ENCODE measurements at regions not wholly inside any gene's neighbourhood (a gene's known extent, or its start where the extent isn't known, plus 50 kb on each side); places are given as distances from the start of the nearest gene placed in this dataset.
"Not testable (repeated sequence)": the region's sequence is repeated elsewhere in the genome, so short reads cannot be mapped to it uniquely, and the experiment has no call there.

DNA sequence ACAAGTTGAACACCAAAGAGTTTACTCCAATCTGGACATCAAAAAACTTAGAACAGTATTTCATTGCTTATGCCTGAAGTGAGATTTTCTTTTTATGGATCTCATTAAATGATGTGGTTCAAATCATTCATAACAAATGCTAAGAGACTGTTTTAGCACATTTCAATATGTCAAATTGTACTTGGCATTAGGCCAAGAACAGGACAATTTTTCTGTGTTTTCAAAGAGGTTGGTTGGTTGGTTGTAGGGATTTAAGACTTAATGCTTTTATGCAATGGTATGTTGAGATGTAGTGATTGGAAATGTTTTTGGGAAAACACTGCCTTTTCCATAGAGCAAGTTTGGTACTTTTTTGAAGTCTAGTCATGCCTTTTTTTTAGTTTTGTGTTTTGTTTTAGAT is 510.4 kb downstream of the ZNF674 start:
- DNase-seq (ENCODE audit: low read depth in 4 of 4, low spot score in 3 of 4): no peak

DNA sequence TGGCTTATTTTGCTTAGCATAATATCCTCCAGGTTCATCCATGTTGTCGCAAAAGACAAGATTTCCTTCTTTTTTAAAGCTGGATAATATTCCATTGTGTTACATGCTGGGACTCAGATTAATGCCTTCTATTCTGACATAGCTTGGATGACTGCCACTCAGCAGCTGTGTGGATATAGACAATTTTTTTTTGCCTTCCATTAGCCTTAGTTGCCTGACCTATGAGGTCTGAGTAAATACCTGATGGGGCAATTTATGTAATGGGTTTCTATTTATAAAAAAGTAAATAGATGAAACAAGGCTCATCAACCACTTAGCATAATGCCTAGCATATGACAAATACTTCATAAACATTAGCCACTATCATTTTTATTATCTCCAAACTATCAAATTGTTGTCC is 515.4 kb downstream of the ZNF674 start:
- DNase-seq (ENCODE audit: low read depth in 4 of 4, low spot score in 3 of 4): no peak

DNA sequence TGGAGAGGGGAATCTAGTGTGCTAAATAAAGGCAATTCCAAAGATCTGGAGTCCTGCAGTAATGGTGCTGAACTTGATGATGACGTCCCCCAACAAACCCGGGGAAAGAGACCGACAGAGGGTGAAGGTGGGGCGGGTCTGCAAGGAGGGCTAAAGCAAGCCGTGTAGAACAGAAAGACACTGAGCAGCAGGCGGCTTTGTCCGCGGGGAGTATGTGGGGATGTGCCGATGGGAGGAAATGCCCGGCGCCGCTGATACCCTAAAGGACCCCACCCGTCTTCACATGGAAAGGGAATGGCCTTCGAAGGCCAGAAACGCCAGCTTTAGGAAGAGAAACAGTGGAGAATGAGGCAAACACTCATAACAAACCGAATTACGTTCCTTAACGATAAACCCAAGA is 528.9 kb downstream of the ZNF674 start:
- DNase-seq (ENCODE audit: low read depth in 4 of 4, low spot score in 3 of 4): no peak

DNA sequence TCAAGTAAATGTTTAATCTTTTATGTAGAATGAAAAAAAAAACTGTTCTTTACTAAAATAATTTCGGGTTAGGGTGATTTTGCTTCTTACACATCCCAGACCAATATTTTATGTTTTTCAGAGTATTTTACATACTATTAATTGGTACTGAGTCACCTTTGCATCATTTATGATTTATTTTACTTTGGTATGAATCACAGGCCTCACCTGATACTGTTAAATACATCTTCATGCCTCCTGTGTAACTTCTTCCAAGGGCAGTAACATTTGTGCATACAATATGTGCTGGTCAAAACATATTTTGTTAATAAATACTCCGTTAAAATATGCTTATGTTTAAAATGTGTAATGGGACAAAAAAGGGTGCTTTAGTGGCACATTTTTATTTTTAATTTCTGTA is 529.6 kb downstream of the ZNF674 start:
- DNase-seq (ENCODE audit: low read depth in 4 of 4, low spot score in 3 of 4): no peak

DNA sequence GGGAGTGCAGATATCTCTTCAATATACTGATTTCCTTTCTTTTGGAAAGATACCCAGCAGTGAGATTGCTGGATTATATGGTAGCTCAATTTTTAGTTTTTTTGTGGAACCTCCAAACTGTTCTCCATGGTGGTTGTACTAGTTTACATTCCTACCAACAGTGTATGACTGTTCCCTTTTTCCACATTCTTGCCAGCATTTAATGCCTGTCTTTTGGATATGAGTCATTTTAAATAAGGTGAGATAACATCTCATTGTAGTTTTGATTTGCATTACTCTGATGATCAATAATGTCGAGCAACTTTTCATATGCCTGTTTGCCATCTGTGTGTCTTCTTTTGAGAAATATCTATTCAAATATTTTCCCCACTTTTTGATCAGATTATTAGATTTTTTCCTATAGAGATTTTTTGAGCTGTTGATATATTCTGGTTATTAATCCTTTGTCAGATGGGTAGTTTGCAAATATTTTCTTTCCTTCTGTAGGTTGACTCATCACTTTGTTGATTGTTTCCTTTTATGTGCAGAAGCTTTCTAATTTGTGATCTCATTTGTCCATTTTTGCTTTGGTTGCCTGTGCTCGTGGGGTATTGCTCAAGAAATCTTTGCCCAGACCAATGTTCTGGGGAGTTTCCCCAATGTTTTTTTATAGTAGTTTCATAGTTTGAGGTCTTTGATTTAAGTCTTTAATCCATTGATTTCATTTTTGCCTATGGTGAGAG is 552.7 kb downstream of the ZNF674 start:
- DNase-seq (ENCODE audit: low read depth in 4 of 4, low spot score in 3 of 4): no peak

DNA sequence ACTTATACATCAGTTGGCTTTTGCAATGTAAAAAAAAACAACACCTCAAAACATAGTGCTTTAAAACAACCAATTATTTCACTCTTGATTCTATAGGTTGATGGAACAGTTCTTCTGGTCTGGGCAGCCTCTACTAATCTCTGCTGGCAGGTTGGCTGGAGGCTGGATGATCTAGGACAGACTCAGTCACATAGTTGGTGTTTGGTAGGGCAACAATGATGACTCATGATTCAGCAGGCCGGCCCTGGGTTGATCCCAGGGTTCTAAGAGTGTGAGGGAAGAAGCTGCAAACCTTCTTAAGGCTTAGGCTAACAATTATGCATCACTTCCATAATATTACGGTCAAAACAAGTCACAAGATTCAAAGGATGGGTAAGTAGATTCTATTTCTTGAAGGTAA is 558.2 kb downstream of the ZNF674 start:
- no peak for DNase-seq (ENCODE audit: low read depth in 4 of 4, low spot score in 3 of 4)

DNA sequence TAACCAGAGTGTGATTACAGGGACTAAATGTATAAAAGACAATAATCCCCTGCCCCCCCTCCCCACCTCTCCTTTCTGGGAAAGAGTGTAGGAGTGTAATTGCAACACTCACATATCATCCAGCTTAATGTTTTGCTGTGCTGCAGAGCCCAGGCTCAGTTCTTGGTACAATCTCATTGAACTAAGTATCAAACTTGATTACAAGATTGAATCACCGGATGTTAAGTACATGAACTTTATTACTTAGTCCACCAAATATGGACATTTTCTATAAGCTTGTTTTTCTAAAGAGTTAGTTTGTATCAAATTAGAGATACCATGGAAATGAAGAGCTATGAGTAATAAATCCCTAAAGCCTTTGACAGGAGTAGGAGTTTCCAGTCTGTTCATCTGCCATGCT is 559.1 kb downstream of the ZNF674 start:
- DNase-seq (ENCODE audit: low read depth in 4 of 4, low spot score in 3 of 4): no peak

DNA sequence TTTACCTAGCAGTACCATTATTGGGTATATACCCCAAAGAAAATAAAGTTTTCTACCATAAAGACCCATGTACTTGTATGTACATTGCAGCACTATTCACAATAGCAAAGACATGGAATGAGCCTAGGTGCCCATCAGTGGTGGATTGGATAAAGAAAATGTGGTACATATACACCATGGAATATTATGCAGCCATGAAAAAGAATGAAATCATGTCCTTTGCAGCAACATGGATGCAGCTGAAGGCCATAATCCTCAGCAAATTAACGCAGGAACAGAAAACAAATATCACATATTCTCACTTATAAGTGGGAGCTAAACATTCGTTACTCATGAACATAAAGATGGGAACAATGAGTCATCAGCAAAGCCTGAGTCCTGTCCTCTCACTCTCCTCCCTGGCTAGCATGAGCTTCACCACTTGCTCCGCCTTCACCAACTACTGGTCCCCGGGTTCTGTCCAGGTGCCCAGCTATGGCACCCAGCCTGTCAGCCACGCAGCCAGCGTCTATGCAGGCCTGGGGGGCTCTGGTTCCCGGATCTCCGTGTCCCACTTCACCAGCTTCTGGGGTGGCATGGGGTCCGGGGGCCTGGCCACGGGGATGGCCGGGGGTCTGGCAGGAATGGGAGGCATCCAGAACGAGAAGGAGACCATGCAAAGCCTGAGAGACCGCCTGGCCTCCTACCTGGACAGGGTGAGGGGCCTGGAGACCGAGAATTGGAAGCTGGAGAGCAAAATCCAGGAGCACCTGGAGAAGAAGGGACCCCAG is 562.1 kb downstream of the ZNF674 start:
- not testable (repeated sequence) for DNase-seq (ENCODE audit: low read depth in 4 of 4, low spot score in 3 of 4)

DNA sequence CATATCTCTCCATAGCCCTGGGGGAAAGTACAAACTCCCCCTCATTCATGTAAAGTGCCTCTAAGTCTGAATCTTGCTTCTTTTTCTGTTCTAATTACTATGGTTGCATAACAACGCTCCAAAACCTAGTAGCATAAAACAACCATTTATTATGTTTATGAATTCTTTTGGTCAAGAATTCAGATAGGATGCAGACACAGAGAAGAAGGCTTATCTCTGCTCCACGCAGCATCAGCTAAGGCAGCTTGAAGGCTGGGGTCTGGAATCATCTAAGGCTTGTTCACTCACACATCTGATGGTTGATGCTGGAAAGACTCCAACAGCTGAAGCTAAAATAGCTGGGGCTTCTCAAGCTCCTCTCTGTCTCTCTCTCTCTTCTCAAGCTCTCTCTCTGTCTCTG is 564.5 kb downstream of the ZNF674 start:
- no peak for DNase-seq (ENCODE audit: low read depth in 4 of 4, low spot score in 3 of 4)

DNA sequence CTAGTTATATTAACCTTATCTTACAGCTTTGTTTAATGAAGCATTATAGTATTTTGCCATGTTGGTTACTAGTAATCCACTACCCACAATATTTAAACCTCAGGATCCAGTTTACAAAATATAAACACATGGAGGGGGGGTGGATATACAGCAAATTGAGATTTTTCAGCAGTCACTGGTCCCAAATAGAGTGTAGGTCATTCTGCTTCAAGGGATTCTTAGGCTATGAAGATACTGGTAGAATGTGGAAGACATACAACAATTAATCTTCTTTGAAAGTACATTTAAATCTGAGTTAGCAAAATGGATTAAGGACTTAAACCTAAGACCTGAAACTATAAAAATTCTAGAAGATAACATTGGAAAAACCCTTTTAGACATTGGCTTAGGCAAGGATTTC is 569.6 kb downstream of the ZNF674 start:
- no peak for DNase-seq (ENCODE audit: low read depth in 4 of 4, low spot score in 3 of 4)

DNA sequence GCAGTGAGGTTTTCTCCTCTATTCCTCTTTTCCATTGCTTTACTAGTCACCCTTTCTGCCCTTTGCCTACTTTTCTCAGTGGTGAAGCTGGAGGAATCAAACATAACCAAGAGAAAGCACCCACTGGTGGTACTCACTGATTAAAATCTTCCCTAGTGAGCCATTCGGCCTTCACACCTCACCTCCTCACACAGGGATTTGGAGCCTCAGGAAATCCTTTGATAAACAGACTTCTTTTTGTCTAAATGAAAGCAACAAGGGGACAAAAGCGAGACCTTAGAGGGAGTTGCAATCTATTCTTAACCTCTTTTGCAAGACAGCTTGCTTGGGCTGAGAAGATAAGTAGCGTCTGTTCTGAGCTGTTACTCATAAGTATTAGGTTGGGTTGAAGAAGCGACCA is 572.6 kb downstream of the ZNF674 start:
- no peak for DNase-seq (ENCODE audit: low read depth in 4 of 4, low spot score in 3 of 4)

DNA sequence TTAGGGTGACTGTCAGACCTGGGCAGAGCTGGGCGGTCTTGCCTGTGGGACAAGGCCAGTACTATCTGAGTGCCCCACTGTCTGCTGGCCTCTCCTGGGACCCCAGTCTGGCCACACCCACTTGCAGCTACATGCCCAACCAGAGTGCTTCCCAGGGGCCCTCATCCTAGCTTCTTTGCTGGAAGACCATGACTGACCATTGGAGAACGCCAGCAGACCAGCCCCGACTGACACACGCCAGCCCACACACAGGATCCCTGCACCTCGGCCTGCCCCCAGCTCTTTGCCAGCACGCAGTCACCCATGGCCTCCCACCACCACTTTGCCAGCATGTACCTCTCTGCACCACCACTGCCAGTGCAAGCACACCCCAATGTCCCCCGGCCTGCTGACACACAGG is 585.7 kb downstream of the ZNF674 start:
- no peak for DNase-seq (ENCODE audit: low read depth in 4 of 4, low spot score in 3 of 4)

DNA sequence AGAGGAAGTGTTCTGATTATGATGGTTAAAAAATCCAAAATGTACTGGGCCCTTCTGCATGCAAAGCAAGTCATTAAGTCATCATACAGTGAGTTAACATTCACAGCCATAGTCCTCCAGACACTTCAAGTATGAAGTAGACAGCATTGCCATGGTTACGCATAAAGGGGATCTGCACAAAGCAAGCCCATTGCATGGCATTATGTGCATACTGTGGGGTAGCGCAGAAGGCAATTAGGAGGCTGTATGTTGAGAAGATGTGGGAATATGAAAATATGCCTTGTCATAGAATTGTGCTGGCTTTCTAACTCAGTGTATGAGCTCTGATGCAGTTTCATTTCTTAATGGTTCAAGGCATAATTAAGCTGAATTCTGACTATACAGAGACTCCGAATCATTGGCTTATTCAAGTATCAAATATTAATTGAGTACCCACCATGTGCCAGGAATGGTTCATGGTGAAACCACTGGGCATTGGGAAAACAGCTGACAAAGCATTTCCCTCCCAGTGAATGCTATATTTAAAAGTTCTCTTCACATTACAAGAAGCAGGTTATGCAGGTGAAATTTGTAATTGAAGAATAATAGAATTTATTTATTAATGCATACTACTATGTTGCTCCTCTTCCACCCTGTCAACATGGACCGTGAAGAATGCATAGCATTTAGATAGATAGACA is 588.9 kb downstream of the ZNF674 start:
- no peak for DNase-seq (ENCODE audit: low read depth in 4 of 4, low spot score in 3 of 4)

DNA sequence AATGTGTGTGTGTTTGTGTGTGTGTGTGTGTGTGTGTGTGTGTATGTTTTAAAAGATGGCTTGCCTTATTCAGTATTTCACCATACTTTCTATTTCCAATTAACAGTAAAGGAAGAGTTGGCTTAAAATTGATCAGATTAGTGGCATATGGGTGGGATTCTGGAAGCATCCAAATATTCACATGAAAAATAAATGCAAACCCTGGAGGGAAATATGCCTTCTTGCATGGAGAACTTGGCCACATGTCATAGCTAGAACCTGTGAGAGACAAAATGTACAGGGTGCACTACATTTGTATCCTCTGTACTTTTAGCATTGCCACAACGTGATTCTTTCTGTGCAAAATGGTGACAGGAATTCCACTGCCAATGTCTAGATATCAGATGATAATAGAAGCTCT is 589.6 kb downstream of the ZNF674 start:
- no peak for DNase-seq (ENCODE audit: low read depth in 4 of 4, low spot score in 3 of 4)

DNA sequence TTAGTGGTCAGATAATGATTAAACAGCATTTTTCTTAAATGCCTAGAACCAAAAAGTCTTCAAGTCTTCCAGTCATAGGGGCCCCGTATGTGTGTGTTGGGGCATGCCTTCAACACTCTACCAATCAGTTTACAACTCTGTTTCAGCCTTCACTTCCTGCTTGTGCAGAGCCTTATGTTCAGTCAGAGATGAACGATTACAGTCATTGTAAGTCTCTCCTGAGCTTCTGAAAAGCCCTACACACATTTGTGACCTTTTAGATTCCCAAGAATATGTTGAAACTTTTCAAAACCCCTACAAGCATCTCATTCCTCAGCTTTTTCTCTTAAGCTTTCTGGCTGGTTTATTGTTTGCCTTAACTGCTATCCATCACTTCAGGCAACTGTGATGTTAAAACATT is 591.2 kb downstream of the ZNF674 start:
- no peak for DNase-seq (ENCODE audit: low read depth in 4 of 4, low spot score in 3 of 4)

DNA sequence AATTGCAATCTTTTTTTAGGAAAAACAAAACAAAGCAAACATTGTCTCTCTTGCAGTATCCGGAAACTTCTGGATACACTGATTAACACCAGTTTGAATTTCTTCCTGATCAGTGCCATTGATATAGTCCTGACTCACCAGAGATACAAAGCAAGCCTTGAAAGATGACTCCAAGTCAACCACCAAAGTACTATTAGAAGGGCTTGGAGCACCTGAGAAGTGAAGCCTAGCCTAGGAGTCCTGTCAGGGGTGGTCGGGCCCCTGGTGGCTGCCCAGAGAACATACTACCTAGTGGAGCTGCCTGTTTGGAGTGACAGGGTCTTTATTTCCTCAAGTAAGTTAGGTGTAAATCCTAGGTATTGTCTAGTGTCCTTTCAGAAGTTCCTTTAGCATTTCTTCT is 593.2 kb downstream of the ZNF674 start:
- DNase-seq (ENCODE audit: low read depth in 4 of 4, low spot score in 3 of 4): no peak

DNA sequence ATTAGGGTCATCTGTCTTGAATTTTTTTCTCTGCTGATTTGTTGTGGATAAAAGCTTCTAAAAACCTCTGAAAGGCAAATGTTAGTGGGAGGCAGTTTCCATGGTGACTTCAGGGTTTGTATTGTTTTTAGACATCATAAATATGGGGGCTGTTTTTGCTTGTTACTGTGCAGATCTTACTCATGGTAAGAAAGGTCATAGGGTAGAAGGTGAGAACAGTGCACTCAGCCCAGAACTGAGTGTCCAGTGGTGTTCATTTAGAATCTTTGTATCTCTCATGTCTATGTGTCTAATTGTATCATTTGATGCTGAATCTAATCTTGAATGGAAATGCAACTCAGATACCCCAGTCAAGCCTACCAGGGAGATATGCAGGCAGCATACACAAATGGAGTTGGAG is 609.8 kb downstream of the ZNF674 start:
- DNase-seq (ENCODE audit: low read depth in 4 of 4, low spot score in 3 of 4): no peak

DNA sequence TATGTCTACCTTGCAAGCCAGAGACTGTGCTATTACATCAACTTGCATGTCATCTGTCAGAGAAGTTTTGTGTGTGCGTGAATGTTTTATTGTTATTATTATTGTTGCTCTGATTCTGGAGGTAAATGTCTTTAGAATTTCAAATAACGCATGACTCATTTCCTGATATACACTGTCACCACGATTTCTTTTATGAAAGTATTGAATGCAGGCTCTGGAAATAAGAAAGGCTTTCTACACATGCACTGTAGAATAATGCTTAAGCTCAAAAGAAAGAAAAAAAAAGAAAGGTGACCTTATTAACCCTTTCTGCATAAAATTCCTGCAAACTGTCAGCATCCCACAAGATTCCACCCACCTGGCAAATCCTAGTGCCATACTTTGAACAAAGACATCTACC is 632.9 kb downstream of the ZNF674 start:
- DNase-seq (ENCODE audit: low read depth in 4 of 4, low spot score in 3 of 4): no peak

DNA sequence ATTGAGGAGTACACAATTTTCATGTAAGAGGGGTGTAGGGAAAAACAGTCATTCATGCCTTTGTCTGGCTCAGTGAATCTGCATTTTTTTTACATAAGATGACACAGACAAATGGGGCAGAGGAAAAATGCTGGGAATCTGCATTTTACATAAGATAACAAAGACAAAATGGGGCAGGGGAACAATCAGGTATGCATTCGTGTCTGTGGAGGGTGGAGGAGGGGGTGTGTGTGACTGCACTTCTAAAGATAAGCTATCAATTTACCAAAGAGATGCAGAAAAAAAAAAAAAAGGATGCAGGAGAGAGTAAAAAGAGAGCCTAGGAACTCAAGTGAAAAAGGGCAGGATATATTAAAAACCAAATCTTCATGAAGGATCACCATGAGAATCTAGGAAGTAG is 637.4 kb downstream of the ZNF674 start:
- DNase-seq (ENCODE audit: low read depth in 4 of 4, low spot score in 3 of 4): no peak

DNA sequence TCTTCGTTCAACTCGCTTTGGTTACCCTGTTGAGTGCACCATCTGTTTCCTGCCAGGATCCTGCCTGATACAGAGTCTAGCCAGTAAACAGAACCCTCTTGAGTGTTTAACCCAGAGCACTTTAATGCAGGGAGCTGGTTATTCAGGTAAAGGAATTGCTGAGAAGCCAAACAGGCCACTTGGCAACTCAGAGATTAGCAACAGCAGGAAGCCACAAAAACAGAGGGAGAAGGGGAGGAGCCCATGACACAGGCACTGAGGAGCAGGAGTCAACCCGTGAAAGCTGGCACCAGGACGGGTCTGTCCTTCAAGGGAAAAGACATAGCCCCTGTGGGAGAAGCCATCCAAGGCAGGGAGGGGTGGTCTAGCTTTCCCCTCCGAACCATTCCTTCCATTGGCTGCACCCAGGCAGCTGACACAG is 641.4 kb downstream of the ZNF674 start:
- DNase-seq (ENCODE audit: low read depth in 4 of 4, low spot score in 3 of 4): no peak

DNA sequence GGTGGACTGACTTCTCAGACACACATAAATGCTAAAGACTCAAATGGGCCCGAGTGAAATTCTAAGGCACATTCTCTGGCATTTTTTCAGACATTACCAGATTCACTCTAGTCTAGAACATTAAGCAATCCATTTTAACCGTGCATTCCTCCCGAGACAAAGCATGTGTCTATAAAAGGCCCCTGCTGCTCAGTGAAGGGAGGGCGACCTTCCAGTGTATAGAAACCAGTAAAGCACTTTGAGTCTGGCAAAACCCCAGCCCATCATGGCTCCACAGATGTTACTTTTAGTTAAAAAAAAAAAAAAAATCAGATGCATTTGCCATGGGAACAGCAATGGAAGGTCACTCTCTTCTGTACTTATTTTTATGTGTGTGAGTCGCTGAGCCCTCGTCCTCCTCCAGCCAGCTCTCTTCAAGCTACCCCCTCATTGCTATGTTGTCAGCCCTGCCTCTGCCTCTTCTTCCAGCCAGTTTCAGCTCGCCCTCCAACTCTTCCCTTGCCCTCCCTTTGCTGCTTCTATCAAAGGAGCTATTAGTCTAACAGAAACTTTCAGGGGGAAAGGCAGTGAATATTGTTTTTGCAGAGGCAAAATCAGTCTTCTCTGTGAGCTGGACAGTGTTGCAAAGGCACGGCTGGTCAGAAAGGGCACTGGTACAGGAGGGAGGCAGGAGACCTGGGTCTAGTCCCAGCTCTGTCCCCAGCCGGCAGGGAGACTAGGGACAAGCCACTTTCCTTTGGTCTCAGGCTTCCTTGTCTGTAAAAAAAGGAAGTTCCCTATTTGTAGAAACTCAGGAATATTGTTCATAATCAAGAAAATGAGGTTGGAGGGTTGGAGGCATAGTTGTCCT is 644.2 kb downstream of the ZNF674 start:
- no peak for DNase-seq (ENCODE audit: low read depth in 4 of 4, low spot score in 3 of 4)

Measured in left renal pelvis (tissue), 4 donors.